H9 (cell line): ENCODE measurements at regions not wholly inside any gene's neighbourhood (a gene's known extent, or its start where the extent isn't known, plus 50 kb on each side); places are given as distances from the start of the nearest gene placed in this dataset.

Experiments used
- DNase-seq: peaks from one replicate; pipeline ENCODE4 v3.0.0-alpha.2; 2017
- H2AFZ ChIP-seq: one replicate; pipeline ENCODE4 v1.6.1; 2013; ENCODE audit warnings: mild to moderate bottlenecking, low read length, control low read depth, moderate library complexity
- H2AK5ac ChIP-seq: 2 replicates; pipeline ENCODE4 v1.6.1; 2013; ENCODE audit warnings: low read length, control low read depth, mixed read lengths; ENCODE audit not compliant: insufficient read length
- H2BK120ac ChIP-seq: one replicate; pipeline ENCODE4 v1.6.1; 2013; ENCODE audit warnings: low read depth, mild to moderate bottlenecking, low read length, control low read depth, inconsistent platforms; ENCODE audit not compliant: poor library complexity, severe bottlenecking
- H2BK12ac ChIP-seq: 2 replicates; pipeline ENCODE4 v1.6.1; 2013; ENCODE audit warnings: low read length, control low read depth, mixed read lengths, low read depth; ENCODE audit not compliant: insufficient read length
- H2BK15ac ChIP-seq: 2 replicates; pipeline ENCODE4 v1.6.1; 2013; ENCODE audit warnings: low read depth, low read length, control low read depth
- H2BK20ac ChIP-seq: one replicate; pipeline ENCODE4 v1.6.1; 2013; ENCODE audit warnings: low read depth, mild to moderate bottlenecking, low read length, control low read depth, inconsistent platforms; ENCODE audit not compliant: poor library complexity, severe bottlenecking
- H2BK5ac ChIP-seq: 2 replicates; pipeline ENCODE4 v1.6.1; 2013; ENCODE audit warnings: low read length, control low read depth, mixed read lengths; ENCODE audit not compliant: insufficient read length
- H3K14ac ChIP-seq: 2 replicates; pipeline ENCODE4 v1.6.1; 2013; ENCODE audit warnings: low read length, control low read depth; ENCODE audit not compliant: insufficient read depth
- H3K18ac ChIP-seq: 2 replicates; pipeline ENCODE4 v1.6.1; 2013; ENCODE audit warnings: low read depth, mild to moderate bottlenecking, mixed read lengths, low read length, control low read depth; ENCODE audit not compliant: insufficient read length
- H3K23ac ChIP-seq: 2 replicates; pipeline ENCODE4 v1.6.1; 2013; ENCODE audit warnings: low read length, control low read depth, mixed read lengths, low read depth; ENCODE audit not compliant: insufficient read length
- H3K23me2 ChIP-seq: 2 replicates; pipeline ENCODE4 v1.6.1; 2013; ENCODE audit warnings: low read depth, mild to moderate bottlenecking, mixed read lengths, low read length, control low read depth; ENCODE audit not compliant: insufficient read length, poor library complexity, severe bottlenecking
- H3K27ac ChIP-seq: 2 replicates; pipeline ENCODE4 v1.5.1; 2013; ENCODE audit warnings: low read length, control low read depth, mixed read lengths, low read depth; ENCODE audit not compliant: insufficient read length
- H3K27me3 ChIP-seq: 2 replicates; pipeline ENCODE4 v1.6.1; 2013; ENCODE audit warnings: low read length, control low read depth, inconsistent platforms; ENCODE audit not compliant: insufficient read depth
- H3K4ac ChIP-seq: 2 replicates; pipeline ENCODE4 v1.6.1; 2013; ENCODE audit warnings: low read depth, mild to moderate bottlenecking, control low read depth, inconsistent platforms, low read length, moderate library complexity
- H3K4me1 ChIP-seq: 2 replicates; pipeline ENCODE4 v1.6.1; 2013; ENCODE audit warnings: low read length, control low read depth, inconsistent platforms; ENCODE audit not compliant: insufficient read depth
- H3K4me2 ChIP-seq: 2 replicates; pipeline ENCODE4 v1.6.1; 2013; ENCODE audit warnings: low read length, control low read depth, mixed read lengths; ENCODE audit not compliant: insufficient read length, insufficient read depth
- H3K56ac ChIP-seq: 2 replicates; pipeline ENCODE4 v1.6.1; 2013; ENCODE audit warnings: low read depth, mild to moderate bottlenecking, mixed read lengths, low read length, control low read depth; ENCODE audit not compliant: insufficient read length
- H3K79me1 ChIP-seq: 2 replicates; pipeline ENCODE4 v1.6.1; 2013; ENCODE audit warnings: low read depth, mild to moderate bottlenecking, moderate library complexity, low read length, control low read depth, inconsistent platforms; ENCODE audit not compliant: insufficient read depth, poor library complexity, severe bottlenecking
- H3K79me2 ChIP-seq: 2 replicates; pipeline ENCODE4 v1.6.1; 2013; ENCODE audit warnings: low read length, control low read depth, inconsistent platforms; ENCODE audit not compliant: insufficient read depth
- H3K9ac ChIP-seq: 2 replicates; pipeline ENCODE4 v1.6.1; 2013; ENCODE audit warnings: low read length, control low read depth, mixed read lengths; ENCODE audit not compliant: insufficient read length; ENCODE audit errors: extremely low read depth
- H3K9me3 ChIP-seq: one replicate; pipeline ENCODE4 v1.6.1; 2013; ENCODE audit warnings: low read depth, low read length, inconsistent platforms; ENCODE audit not compliant: control insufficient read depth
- H3T11ph ChIP-seq: one replicate; pipeline ENCODE4 v1.6.1; 2013; ENCODE audit warnings: mild to moderate bottlenecking, low read length, control low read depth, inconsistent platforms
- H4K20me1 ChIP-seq: one replicate; pipeline ENCODE4 v1.6.1; 2013; ENCODE audit not compliant: control insufficient read depth, insufficient read length, insufficient read depth
- H4K5ac ChIP-seq: 2 replicates; pipeline ENCODE4 v1.6.1; 2013; ENCODE audit warnings: low read depth, mild to moderate bottlenecking, mixed read lengths, low read length, control low read depth; ENCODE audit not compliant: insufficient read length
- H4K8ac ChIP-seq: replicated peaks from 2 replicates; pipeline ENCODE4 v1.6.1; 2013; ENCODE audit warnings: low read length, control low read depth, mixed read lengths, low read depth; ENCODE audit not compliant: insufficient read length
- H4K91ac ChIP-seq: 2 replicates; pipeline ENCODE4 v1.6.1; 2013; ENCODE audit warnings: low read depth, mild to moderate bottlenecking, moderate library complexity, mixed read lengths, low read length, control low read depth; ENCODE audit not compliant: insufficient read length
- H3K27ac Mint-ChIP-seq, 3 experiments: 2 replicates in 2 of 3; 3 replicates in 1 of 3; pipeline ENCODE4 v1.8.0; 2020 to 2021; ENCODE audit warnings: mixed read lengths in 3 of 3, mild to moderate bottlenecking in 1 of 3, moderate library complexity in 1 of 3
- H3K27me3 Mint-ChIP-seq: 2 replicates; pipeline ENCODE4 v1.8.0; 2021; ENCODE audit warnings: low read depth, mild to moderate bottlenecking, moderate library complexity, mixed read lengths
- H3K36me3 Mint-ChIP-seq, 3 experiments: 2 replicates in 2 of 3; 3 replicates in 1 of 3; pipeline ENCODE4 v1.8.0; 2020 to 2021; ENCODE audit warnings: low read depth in 3 of 3, mixed read lengths in 3 of 3; ENCODE audit not compliant: insufficient read depth in 1 of 3
- H3K4me1 Mint-ChIP-seq, 2 experiments: 2 replicates each; pipeline ENCODE4 v1.8.0; 2020; ENCODE audit warnings: mixed read lengths in 2 of 2
- H3K4me3 Mint-ChIP-seq, 2 experiments: 2 replicates in 1 of 2; 3 replicates in 1 of 2; pipeline ENCODE4 v1.8.0; 2020 to 2021; ENCODE audit warnings: mild to moderate bottlenecking in 2 of 2, mixed read lengths in 2 of 2, moderate library complexity in 1 of 2
- H3K9me3 Mint-ChIP-seq, 2 experiments: 2 replicates in 1 of 2; 3 replicates in 1 of 2; pipeline ENCODE4 v1.8.0; 2020; ENCODE audit warnings: mild to moderate bottlenecking in 2 of 2, mixed read lengths in 2 of 2, moderate library complexity in 1 of 2
- CTCF ChIP-seq: fragments of 200-600 bp; sonication (generic); conservative IDR thresholded peaks from 3 replicates; pipeline ENCODE4 v1.8.0; 2021; ENCODE audit warnings: antibody characterized with exemption, mild to moderate bottlenecking
- WGBS: extraction: QIAGEN DNeasy Blood & Tissue Kit; methylation state at CpG from one replicate; pipeline ENCODE4 v1.1.7; 2013; ENCODE audit warnings: missing lambda C conversion rate, low lambda C conversion rate, mixed read lengths; ENCODE audit not compliant: insufficient read length; ENCODE audit errors: extremely low coverage; 5-methylcytosine and 5-hydroxymethylcytosine counted together

- WGBS: no CpG with 5 or more reads among the region's 4 CpGs
Observed at GRCh38 chr18:44134447-44134846, 546.2 kb upstream of the SETBP1 start.

More at GRCh38 chr18:44134447-44134846, 546.2 kb upstream of the SETBP1 start:
- Histone ChIP-seq H3K9me3 (no peaks in the 10 kb centered on the region), H3K23ac (no peak overlapping the region), H3K56ac (no peak overlapping the region), H3K4me2 (no peak overlapping the region), H3K79me1 (no peaks in the 10 kb centered on the region), H2BK5ac (no peak overlapping the region), H2BK120ac (no peak overlapping the region), H3T11ph (no peak overlapping the region), H3K27ac (no peak overlapping the region), H2BK20ac (no peak overlapping the region), H3K4me1 (no peaks in the 10 kb centered on the region), H3K14ac (no peak overlapping the region), H3K23me2 (no peaks in the 10 kb centered on the region), H2BK12ac (no peak overlapping the region), H2AK5ac (no peak overlapping the region), H2BK15ac (no peak overlapping the region), H3K9ac (no peak overlapping the region), H4K8ac (no peak overlapping the region), H3K27me3 (no peaks in the 10 kb centered on the region), H2AFZ (no peak overlapping the region), H3K4ac (no peak overlapping the region), H3K79me2 (no peaks in the 10 kb centered on the region), H4K20me1 (no peaks in the 10 kb centered on the region), H4K5ac (no peak overlapping the region), H4K91ac (no peak overlapping the region), H3K18ac (no peak overlapping the region)
- peaks cover 0 to 8% (median 0%) of the 10 kb centered on the region in 3 experiments; a peak in 2 of 7 replicates for H3K36me3 Mint-ChIP-seq
- no peak for DNase-seq
- no peak overlapping the region for H3K4me3 Mint-ChIP-seq
- peaks cover 0 to 3% of the 10 kb centered on the region in 2 experiments; a peak in 1 of 4 replicates for H3K4me1 Mint-ChIP-seq
- no peak for TF ChIP-seq CTCF
- H3K27ac Mint-ChIP-seq: no peak overlapping the region
- peaks cover 0 to 2% of the 10 kb centered on the region in 2 experiments; a peak in 2 of 5 replicates for H3K9me3 Mint-ChIP-seq
- H3K27me3 Mint-ChIP-seq: no peaks in the 10 kb centered on the region
